ENCODE measurements at regions not wholly inside any gene's neighbourhood (a gene's known extent, or its start where the extent isn't known, plus 50 kb on each side); places are given as distances from the start of the nearest gene placed in this dataset.

DNA sequence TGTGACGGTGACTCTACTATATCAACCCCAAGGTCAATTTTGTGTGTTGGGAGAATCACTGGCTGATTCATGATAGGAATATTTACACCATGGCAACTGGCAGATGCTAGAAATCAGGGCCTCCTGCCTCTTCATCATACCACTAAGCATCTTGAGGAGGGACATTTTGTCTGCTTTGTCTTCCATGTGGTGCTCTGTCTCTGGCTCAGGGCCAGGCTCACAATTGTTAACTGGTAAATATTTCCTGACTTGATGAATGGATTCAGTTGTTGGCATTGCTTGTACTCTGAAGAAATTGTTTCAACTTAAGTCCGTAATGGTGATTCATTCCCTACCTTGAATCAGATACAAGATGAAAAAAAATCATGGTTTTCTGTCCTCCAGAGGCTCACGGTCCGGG is 292.7 kb downstream of the HAPSTR1 start:
- Mint-ChIP-seq H3K36me3 (no peaks in the 10 kb centered on the region), H3K27me3 (no peaks in the 10 kb centered on the region), H3K4me1 (no peaks in the 10 kb centered on the region), H3K27ac (no peak overlapping the region), H3K9me3 (peaks cover 18% of the 10 kb centered on the region), H3K4me3 (no peak overlapping the region)
- CTCF ChIA-PET = no interaction called here
- DNase-seq = no peak

- Mint-ChIP-seq H3K27ac (no peak overlapping the region), H3K9me3 (peaks cover 27% of the 10 kb centered on the region), H3K27me3 (no peaks in the 10 kb centered on the region), H3K4me1 (no peaks in the 10 kb centered on the region), H3K36me3 (no peaks in the 10 kb centered on the region), H3K4me3 (no peak overlapping the region)
- CTCF ChIA-PET = no interaction called here
- no peak for DNase-seq
Observed at GRCh38 chr16:9389543-9390207, 298.2 kb downstream of the HAPSTR1 start.

GRCh38 chr16:9392956-9393355 is 301.5 kb downstream of the HAPSTR1 start:
- H3K27me3 Mint-ChIP-seq = no peaks in the 10 kb centered on the region
- no peaks in the 10 kb centered on the region for H3K4me1 Mint-ChIP-seq
- H3K4me3 Mint-ChIP-seq = no peak overlapping the region
- H3K36me3 Mint-ChIP-seq = no peaks in the 10 kb centered on the region
- H3K27ac Mint-ChIP-seq = no peak overlapping the region
- H3K9me3 Mint-ChIP-seq = peaks cover 21% of the 10 kb centered on the region
- no peak for DNase-seq
- CTCF ChIA-PET = no interaction called here

GRCh38 chr16:9393591-9393990 is 302.1 kb downstream of the HAPSTR1 start:
- no peaks in the 10 kb centered on the region for H3K27me3 Mint-ChIP-seq
- no peak for DNase-seq
- no peak overlapping the region for H3K27ac Mint-ChIP-seq
- CTCF ChIA-PET = no interaction called here
- no peaks in the 10 kb centered on the region for H3K36me3 Mint-ChIP-seq
- H3K4me3 Mint-ChIP-seq = no peak overlapping the region
- no peaks in the 10 kb centered on the region for H3K4me1 Mint-ChIP-seq
- H3K9me3 Mint-ChIP-seq = peaks cover 17% of the 10 kb centered on the region

GRCh38 chr16:9395958-9396359 is 304.5 kb downstream of the HAPSTR1 start:
- CTCF ChIA-PET = no interaction called here
- Mint-ChIP-seq H3K9me3 (peaks cover 7% of the 10 kb centered on the region), H3K27ac (no peak overlapping the region), H3K4me1 (no peaks in the 10 kb centered on the region), H3K4me3 (no peak overlapping the region), H3K27me3 (no peaks in the 10 kb centered on the region), H3K36me3 (no peaks in the 10 kb centered on the region)
- no peak for DNase-seq

- H3K9me3 Mint-ChIP-seq = peaks cover 2% of the 10 kb centered on the region
- no peaks in the 10 kb centered on the region for H3K27me3 Mint-ChIP-seq
- no peaks in the 10 kb centered on the region for H3K36me3 Mint-ChIP-seq
- H3K4me3 Mint-ChIP-seq = no peak overlapping the region
- no peaks in the 10 kb centered on the region for H3K4me1 Mint-ChIP-seq
- no peak for DNase-seq
- CTCF ChIA-PET = no interaction called here
- no peak overlapping the region for H3K27ac Mint-ChIP-seq
Observed at GRCh38 chr16:9399573-9399972, 308.1 kb downstream of the HAPSTR1 start.

DNA sequence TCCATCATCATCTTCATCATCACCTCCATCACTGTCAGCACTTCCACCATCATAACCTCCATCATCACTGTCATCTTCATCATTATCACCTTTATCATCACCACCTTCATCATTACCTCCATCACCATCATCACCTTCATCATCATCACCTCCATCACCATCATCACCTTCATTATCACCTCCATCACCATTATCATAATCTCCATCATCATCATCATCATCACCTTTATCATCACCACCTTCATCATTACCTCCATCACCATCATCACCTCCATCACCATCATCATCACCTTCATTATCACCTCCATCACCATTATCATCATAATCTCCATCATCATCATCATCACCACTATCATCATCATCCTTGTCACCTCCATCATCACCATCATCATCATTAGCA is 309.7 kb downstream of the HAPSTR1 start:
- H3K27ac Mint-ChIP-seq = no peak overlapping the region
- H3K4me1 Mint-ChIP-seq = no peaks in the 10 kb centered on the region
- no peaks in the 10 kb centered on the region for H3K36me3 Mint-ChIP-seq
- CTCF ChIA-PET = no interaction called here
- H3K4me3 Mint-ChIP-seq = no peak overlapping the region
- no peaks in the 10 kb centered on the region for H3K27me3 Mint-ChIP-seq
- DNase-seq = no peak
- H3K9me3 Mint-ChIP-seq = peaks cover 9% of the 10 kb centered on the region

DNA sequence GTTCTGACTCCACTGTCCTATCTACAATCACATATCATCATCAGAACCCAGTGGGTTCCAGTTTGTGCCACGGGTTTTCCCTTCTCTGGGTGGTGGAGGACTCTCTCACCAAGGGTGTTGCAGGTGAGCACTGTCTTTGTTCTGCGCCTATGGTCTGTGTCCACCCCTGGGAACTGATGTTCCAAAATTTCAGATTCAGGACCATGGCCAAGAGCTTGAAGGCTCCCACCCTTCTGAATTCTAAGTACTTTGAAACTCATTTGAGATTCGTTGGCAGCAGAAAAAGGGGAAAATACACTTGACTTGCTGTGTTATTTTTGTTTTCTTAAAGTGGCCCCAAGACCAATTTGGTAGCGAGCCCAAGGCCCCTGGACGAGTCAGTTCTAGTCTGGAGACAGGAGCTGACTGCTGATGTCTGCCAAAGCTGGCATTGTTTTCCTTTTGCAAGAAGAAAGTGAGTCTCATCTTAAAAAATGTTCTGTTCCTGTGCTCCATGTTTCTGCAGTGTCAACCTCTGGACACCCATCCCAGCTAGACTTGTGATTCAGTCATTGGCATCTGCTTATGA is 310.9 kb downstream of the HAPSTR1 start:
- CTCF ChIA-PET = no interaction called here

GRCh38 chr16:9404811-9405210 is 313.4 kb downstream of the HAPSTR1 start:
- Mint-ChIP-seq H3K36me3 (no peaks in the 10 kb centered on the region), H3K9me3 (peaks cover 7% of the 10 kb centered on the region), H3K27me3 (no peaks in the 10 kb centered on the region), H3K4me1 (no peaks in the 10 kb centered on the region), H3K4me3 (no peak overlapping the region), H3K27ac (no peak overlapping the region)
- DNase-seq = no peak
- CTCF ChIA-PET = no interaction called here

More for the DNA sequence above, 310.9 kb downstream of the HAPSTR1 start:
- no peak overlapping the region for H3K4me3 Mint-ChIP-seq
- H3K9me3 Mint-ChIP-seq = peaks cover 7% of the 10 kb centered on the region
- H3K27ac Mint-ChIP-seq = no peak overlapping the region
- no peaks in the 10 kb centered on the region for H3K4me1 Mint-ChIP-seq
- no peak for DNase-seq
- H3K27me3 Mint-ChIP-seq = no peaks in the 10 kb centered on the region
- no peaks in the 10 kb centered on the region for H3K36me3 Mint-ChIP-seq

DNA sequence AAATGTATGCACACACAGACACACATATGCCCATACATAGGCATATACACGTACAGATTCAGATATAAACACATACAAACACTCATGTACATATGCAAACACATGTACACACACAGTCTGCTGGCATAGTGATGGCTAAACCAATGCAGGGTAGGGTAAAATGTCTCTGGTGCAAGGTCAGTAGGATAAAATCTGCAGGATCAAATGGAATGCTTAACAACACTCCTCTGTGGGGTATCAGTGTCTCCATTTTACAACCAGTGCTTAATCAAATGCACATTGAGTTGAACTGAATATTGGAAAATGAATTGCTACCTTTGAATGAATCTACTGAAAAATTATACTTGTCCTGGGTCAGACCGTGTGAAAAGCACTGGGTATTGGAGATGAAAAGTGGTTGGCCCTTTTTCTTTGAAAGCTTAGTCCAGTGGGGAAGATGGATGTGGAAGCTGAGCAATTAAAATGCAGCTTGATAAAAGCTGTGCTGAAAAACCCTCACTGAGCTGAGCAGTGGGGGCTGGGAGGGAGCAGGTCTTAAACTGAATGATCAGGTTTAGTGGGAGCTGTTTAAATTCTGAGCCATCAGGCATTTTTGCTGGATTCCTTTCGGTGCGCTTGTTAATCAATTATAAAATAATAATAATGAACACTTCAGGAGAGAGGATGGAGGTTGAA is 314.7 kb downstream of the HAPSTR1 start:
- Mint-ChIP-seq H3K27ac (no peak overlapping the region), H3K27me3 (no peaks in the 10 kb centered on the region), H3K4me3 (no peak overlapping the region), H3K36me3 (no peaks in the 10 kb centered on the region), H3K4me1 (no peaks in the 10 kb centered on the region), H3K9me3 (peaks cover 7% of the 10 kb centered on the region)
- CTCF ChIA-PET = no interaction called here
- no peak for DNase-seq

- H3K9me3 Mint-ChIP-seq = peaks cover 7% of the 10 kb centered on the region
Observed at GRCh38 chr16:9407206-9407758, 315.8 kb downstream of the HAPSTR1 start.

GRCh38 chr16:9408297-9408878 is 316.9 kb downstream of the HAPSTR1 start:
- no peaks in the 10 kb centered on the region for H3K4me1 Mint-ChIP-seq
- H3K9me3 Mint-ChIP-seq = peaks cover 7% of the 10 kb centered on the region
- H3K36me3 Mint-ChIP-seq = no peaks in the 10 kb centered on the region
- H3K4me3 Mint-ChIP-seq = no peak overlapping the region
- no peaks in the 10 kb centered on the region for H3K27me3 Mint-ChIP-seq
- no peak overlapping the region for H3K27ac Mint-ChIP-seq
- CTCF ChIA-PET = no interaction called here
- DNase-seq = no peak

More at GRCh38 chr16:9407206-9407758, 315.8 kb downstream of the HAPSTR1 start:
- Mint-ChIP-seq H3K27ac (no peak overlapping the region), H3K27me3 (no peaks in the 10 kb centered on the region), H3K4me1 (no peaks in the 10 kb centered on the region), H3K36me3 (no peaks in the 10 kb centered on the region), H3K4me3 (no peak overlapping the region)
- no peak for DNase-seq
- CTCF ChIA-PET = no interaction called here

GRCh38 chr16:9409560-9410493 is 318.4 kb downstream of the HAPSTR1 start:
- peaks cover 4% of the 10 kb centered on the region for H3K9me3 Mint-ChIP-seq
- no peak for DNase-seq
- no peaks in the 10 kb centered on the region for H3K27me3 Mint-ChIP-seq
- no peaks in the 10 kb centered on the region for H3K4me1 Mint-ChIP-seq
- no peaks in the 10 kb centered on the region for H3K36me3 Mint-ChIP-seq
- H3K4me3 Mint-ChIP-seq = no peak overlapping the region
- no peak overlapping the region for H3K27ac Mint-ChIP-seq
- CTCF ChIA-PET = no interaction called here

- CTCF ChIA-PET = no interaction called here
- Mint-ChIP-seq H3K4me3 (no peak overlapping the region), H3K36me3 (no peaks in the 10 kb centered on the region), H3K27ac (no peak overlapping the region), H3K4me1 (no peaks in the 10 kb centered on the region), H3K9me3 (peaks cover 3% of the 10 kb centered on the region), H3K27me3 (no peaks in the 10 kb centered on the region)
- no peak for DNase-seq
Observed at GRCh38 chr16:9411426-9411825, 320.0 kb downstream of the HAPSTR1 start.

Measured in activated naive CD4-positive, alpha-beta T cell treated with anti-CD3 and anti-CD28 coated beads, Interleukin-2, amount 10 ng/mL, durations not matched to agents 7 days and 5 days (primary cell).